NCI-H187 (cell line): ENCODE measurements at regions not wholly inside any gene's neighbourhood (a gene's known extent, or its start where the extent isn't known, plus 50 kb on each side); places are given as distances from the start of the nearest gene placed in this dataset.

Experiments used
- DNase-seq, 2 experiments: peaks; one replicate each; lab custom pipeline; 2025; lab: John Stamatoyannopoulos, UW

GRCh38 chr5:6806668-6807067, 93.4 kb downstream of the TENT4A start:
- DNase-seq, result no peak

- DNase-seq, result no peak
Observed at GRCh38 chr5:6808462-6808861, 95.2 kb downstream of the TENT4A start.

GRCh38 chr5:6810641-6811405, 97.6 kb downstream of the TENT4A start:
- no peak for DNase-seq

- no peak for DNase-seq
Observed at GRCh38 chr5:6812091-6812490, 98.9 kb downstream of the TENT4A start.

GRCh38 chr5:6812800-6813731, 99.8 kb downstream of the TENT4A start:
- no peak for DNase-seq

- no peak for DNase-seq
Observed at GRCh38 chr5:6814816-6815215, 101.6 kb downstream of the TENT4A start.

GRCh38 chr5:6818594-6819511, 105.6 kb downstream of the TENT4A start:
- DNase-seq, result no peak

- DNase-seq, result no peak
Observed at GRCh38 chr5:6819521-6819920, 106.3 kb downstream of the TENT4A start.

GRCh38 chr5:6820851-6821479, 107.7 kb downstream of the TENT4A start:
- no peak for DNase-seq

- no peak for DNase-seq
Observed at GRCh38 chr5:6822068-6822467, 108.8 kb downstream of the TENT4A start.

GRCh38 chr5:6822556-6823343, 109.5 kb downstream of the TENT4A start:
- no peak for DNase-seq

- no peak for DNase-seq
Observed at GRCh38 chr5:6823996-6824395, 110.8 kb downstream of the TENT4A start.

GRCh38 chr5:6825678-6826244, 112.5 kb downstream of the TENT4A start:
- no peak for DNase-seq

GRCh38 chr5:6826756-6827155, 113.5 kb downstream of the TENT4A start:
- DNase-seq, result no peak

- no peak for DNase-seq
Observed at GRCh38 chr5:6827526-6828219, 114.4 kb downstream of the TENT4A start.

- no peak for DNase-seq
Observed at GRCh38 chr5:6829150-6829784, 116.0 kb downstream of the TENT4A start.

GRCh38 chr5:6830643-6831239, 117.5 kb downstream of the TENT4A start:
- DNase-seq, result no peak
